CD4-positive, alpha-beta T cell treated with Interleukin-15 for 4 hours (primary cell): ENCODE measurements at regions not wholly inside any gene's neighbourhood (a gene's known extent, or its start where the extent isn't known, plus 50 kb on each side); places are given as distances from the start of the nearest gene placed in this dataset.
"Not testable (repeated sequence)": the region's sequence is repeated elsewhere in the genome, so short reads cannot be mapped to it uniquely, and the experiment has no call there.

Experiments used
- DNase-seq: peaks from one replicate; pipeline ENCODE4 v3.0.0-alpha.2; 2020; ENCODE audit warnings: low spot score

DNA sequence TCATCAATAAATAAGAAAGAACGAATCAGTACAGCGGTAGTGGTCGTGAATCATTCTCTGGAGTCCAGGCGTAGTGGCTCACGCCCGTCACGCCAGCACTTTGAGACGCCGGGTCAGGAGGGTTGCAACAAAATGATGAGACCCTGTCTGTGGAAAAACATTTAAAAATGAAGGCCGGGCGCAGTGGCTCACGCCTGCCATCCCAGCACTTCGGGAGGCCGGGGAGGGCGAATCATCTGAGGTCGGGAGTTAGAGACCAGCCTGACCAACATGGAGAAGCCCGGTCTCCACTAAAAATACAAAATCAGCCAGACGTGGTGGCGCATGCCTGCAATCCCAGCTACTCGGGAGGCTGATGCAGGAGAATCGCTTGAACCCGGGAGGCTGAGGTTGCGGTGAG lies 111.8 kb upstream of the ANKRD30BL start:
- DNase-seq: not testable (repeated sequence)

DNA sequence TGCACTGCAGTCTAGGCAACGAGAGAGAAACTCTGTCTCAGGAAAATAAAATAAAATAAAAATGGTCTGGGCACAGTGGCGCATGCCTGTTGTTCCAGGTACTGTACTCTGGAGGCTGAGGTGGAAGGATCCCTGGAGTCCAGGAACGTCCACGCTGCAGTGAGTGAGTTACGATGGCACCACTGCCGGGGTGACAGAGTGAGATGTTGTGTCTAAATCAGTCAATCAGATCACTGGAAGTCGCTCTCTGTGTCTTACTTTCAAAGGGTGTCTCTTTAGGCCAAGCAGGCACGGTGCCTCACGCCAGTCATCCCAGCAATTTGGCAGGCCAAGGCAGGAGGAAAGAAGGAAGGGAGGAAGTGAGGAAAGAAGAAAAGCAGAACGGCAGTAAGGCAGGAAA lies 112.2 kb upstream of the ANKRD30BL start:
- DNase-seq: no peak

DNA sequence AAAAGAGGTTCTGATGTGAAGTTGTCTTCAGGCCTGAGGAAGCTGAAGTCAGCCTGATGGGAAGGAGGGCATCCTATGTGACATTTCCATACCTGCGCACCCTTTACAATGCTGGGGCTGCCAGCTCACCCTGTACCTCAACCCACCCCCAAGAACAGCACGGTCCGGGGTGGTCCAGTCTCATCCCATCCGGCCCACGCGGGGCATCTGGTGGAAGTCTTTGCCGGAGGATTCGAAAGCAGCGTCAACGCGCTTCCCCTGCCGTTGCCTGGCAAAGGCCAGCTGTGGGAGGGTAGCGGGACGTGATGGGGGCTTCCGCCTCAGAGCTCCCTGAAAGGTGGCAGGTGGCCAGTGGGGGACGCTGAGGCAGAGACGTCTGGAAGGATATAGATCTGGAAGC lies 113.6 kb upstream of the ANKRD30BL start:
- no peak for DNase-seq

DNA sequence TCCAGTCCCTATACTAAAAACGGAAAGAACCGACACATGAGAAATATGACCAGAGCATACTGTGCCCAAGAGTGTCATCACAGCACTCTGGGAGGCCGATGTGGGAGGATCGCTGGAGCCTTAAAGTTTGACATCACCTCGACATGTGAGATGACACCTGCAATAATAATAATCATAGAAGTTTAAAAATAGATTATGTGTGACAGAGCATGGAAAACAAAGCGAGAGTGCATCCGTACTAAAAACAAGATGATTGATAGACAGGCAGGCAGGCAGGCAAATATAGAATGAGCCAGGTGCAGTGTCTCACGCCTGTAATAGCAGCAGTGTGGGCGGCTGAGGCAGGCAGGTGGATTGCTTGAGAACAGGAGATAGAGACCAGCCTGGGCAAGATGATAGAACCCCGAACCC lies 114.8 kb upstream of the ANKRD30BL start:
- no peak for DNase-seq

DNA sequence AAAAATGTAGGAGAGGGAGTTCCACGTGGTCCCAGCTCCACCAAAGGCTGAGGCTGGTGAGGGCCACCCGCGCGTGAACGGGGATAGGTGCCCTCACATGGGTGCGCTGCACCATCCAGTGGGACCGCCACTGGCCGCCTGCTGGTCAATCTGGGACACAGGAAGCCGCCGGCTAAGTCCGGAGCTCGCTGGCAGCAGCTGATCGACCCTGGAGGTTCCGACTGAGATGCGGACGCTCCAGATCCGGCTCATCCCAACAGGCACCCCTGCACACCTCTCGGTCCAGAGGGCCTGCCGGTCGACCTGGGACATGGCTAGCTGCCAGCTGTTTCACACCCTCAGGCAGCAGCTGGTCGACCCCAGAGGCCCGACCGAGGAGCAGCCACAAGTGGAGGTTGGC lies 116.5 kb upstream of the ANKRD30BL start:
- DNase-seq: no peak

DNA sequence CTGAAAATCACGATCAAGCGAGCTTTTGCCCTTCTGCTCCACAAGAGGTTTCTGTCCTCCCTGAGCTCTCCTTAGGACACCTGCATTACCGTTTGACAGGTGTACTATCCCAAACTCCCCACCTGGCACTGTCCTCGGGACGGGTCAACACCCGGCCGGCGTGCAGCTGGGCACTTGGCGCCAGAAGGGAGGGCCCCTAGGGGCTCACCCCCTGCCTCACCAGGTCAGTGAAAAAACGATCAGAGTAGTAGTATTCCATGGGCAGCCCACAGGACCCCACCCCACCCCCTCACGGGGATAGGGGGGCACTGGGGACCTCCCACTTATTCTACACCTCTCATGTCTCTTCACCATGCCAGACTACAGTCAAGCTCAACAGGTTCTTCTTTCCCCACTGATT lies 117.6 kb upstream of the ANKRD30BL start:
- no peak for DNase-seq

DNA sequence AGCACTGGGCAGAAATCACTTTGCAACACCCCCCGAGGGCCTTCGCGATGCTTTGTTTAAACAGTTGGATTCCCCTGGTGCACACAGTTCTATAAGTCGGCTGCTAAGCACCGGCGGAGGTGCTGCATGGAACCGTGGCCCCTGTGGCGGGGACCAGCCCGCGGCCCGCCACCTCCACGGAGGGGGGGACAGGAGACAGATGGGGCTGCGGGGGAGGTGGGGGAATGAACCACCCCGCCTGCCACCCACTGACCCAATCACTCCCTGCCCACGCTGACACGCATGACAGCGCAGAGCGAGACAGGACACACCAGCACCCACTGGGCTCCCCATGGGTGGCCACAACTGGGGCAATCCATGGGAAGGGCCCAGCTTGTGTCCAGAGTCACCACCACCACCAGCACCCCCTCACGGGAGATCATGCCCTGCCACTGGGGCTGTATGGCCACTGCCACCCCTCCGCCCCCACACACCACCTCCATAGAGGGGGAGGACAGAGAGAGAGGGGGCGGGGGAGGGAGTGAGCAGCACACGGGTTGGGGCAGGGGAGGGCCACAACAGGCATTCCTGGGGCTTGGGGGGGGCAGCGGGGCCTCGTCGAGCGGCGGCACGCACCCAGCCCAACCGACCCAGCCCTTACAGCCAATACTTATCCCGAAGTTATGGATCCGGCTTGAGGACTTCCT lies 118.3 kb upstream of the ANKRD30BL start:
- DNase-seq: no peak

DNA sequence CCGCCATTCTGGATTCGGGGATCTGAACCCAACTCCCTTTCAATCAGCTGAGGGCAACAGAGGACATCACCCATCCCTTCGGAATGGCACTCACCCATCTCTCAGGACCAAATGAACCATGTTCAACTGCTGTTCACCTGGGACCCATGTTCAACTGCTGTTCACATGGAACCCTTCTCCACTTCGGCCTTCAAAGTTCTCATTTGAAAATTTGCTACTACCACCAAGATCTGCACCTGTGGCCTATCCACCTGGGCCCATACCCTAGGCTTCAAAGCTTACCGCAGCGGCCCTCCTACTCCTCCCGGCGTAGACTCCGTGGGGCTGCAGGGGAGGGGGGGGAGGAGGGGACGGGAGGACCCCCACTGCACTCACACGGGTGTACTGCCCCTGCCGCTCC lies 119.2 kb upstream of the ANKRD30BL start:
- DNase-seq: no peak

DNA sequence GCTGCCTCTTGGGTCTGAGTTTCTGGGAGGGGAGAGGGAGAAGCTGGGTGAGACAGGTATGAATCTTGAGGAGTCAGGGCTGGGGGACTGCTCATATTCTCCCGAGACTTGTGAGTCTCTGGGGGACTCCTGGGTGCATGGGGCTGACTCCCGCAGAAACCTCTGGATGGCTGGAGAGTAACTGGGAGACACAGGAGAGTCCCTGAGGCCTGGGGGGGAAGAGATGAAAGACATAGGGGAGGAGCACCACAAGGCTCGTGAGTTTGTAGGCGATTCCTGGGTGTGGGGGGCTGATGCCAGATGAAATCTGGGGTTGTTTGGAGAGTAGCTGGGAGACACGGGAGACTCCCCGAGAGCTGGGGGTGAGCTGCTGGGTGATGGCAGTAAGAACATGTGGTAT lies 120.4 kb upstream of the ANKRD30BL start:
- not testable (repeated sequence) for DNase-seq

DNA sequence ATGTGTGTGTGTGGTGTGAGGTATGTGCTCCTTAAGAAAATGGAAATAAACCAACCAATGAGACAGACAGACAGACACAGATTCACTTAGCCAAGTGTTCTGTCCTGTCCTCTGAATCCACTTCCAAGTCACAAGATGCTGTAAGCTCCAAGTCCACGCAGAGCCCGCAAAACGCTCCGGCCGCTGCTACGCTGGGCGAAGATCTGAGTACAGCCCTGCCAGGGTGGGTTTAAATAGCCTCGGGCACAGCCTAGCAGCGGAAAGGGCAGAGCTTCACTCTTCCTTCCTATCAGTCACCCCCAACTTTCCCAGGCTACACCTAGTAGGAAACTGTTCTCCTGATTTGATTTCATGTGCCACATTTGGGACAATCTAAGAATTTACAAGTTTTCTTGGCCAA lies 121.2 kb upstream of the ANKRD30BL start:
- no peak for DNase-seq

DNA sequence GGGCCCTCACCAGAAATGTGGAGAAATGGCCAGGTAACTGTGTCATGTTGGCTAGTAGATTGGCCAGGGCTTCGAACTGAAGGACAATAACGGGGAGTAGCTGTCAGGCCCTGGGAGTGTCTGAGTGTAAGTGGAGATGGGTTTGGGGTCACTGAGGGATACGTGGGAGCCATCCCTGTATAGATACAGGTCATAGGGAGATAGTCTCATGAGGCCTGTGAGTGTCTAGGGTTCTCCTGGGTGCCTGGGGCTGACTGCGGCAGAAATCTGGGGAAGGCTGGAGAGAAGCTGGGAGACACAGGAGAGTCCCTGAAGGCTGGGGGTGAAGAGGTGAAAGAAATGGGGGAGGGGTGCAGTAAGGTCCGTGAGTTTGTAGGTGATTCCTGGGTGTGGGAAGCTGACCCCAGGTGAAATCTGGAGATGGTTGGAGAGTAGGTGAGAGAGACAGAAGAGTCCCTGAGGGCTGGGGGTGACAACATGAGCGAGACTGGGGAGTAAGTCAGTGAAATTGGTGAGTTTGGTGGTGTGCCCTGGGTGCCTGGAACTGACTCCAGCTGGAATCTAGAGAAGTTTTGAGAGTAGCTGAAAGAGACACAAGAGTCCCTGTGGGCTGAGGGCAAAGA lies 124.6 kb upstream of the ANKRD30BL start:
- DNase-seq: not testable (repeated sequence)

DNA sequence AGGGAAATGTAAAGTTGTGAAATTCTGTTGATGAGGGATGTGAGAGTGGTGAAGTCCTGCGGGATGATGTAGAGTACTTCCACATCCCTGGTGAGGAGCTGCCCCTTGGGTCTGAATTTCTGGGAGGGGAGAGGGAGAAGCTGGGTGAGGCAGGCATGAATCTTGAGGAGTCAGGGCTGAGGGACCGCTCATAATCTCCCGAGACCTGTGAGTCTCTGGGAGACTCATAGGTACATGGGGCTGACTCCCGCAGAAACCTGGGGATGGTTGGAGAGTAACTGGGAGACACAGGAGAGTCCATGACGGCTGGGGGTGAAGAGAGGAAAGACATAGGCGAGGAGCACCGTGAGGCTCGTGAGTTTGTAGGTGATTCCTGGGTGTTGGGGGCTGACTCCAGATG lies 126.2 kb upstream of the ANKRD30BL start:
- not testable (repeated sequence) for DNase-seq

DNA sequence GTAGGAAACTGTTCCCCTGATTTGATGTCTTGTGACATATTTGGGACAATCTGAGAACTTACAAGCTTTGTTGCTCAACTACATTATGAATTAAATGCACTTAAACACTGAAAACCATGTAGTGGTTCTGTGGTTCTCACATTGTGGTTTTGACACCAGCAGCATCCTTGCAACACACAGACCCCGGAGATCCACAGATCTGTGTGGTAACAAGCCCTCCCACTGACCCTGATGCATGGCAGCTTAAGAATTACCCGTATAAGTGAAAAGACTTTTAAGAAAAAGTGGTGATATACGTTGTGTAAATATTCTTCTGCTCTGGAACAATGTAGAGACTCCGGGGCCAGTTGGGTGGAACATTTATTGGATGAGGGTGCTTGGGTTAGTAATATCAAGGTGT lies 127.4 kb upstream of the ANKRD30BL start:
- DNase-seq: not testable (repeated sequence)

DNA sequence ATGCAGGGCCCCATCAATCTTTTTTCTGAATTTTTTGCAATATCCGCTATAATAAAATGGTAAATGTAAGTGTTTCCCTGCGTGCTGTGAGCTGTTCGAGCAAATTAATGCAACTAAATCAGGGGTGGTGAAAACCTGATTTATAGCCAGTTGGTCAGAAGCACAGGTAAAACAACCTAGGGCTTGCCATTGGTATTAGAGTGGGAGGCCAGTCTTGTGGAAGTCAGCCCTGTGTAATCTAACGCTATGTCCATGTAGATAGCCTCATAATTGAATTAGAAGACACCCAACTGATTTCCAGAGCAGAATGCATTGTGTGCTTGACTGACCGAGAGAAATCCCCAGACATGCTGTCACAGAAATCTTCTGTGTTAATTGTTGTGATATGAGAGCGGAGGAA lies 126.8 kb upstream of the GPR39 start:
- not testable (repeated sequence) for DNase-seq

DNA sequence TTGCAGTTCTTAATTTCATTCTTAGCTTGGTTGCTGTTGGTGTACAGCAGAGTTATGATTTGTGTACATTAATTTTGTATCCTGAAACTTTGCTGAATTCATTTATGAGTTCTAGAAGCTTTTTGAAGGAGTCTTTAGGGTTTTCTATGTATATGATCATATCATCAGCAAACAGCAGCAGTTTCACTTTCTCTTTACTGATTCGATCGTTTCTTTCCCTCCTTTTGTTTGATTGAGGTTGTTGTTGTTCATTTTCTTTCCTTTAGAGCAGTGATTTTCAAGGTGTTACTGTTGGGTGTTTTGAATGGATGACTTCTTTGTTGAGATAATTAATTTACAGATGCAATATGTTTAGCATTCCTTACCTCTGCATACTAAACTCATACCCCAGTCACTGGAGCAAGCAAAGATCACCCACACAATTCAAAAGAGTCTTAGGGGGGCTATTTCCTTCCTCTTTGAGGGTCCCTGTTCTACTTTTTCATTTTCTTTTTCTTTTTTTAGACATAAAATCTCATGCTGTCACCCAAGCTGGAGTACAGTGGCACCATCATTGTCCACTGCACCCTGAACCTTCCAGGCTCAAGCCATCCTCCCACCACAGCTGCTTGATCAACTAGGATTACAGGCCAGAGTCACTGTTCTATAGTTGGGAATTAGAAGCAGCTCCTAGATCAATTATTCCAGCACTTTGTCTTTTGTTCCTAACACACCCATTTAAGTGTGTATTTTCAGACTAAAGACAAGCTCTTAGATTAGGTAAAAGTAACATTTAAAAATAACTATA lies 115.8 kb upstream of the GPR39 start:
- DNase-seq: not testable (repeated sequence)

DNA sequence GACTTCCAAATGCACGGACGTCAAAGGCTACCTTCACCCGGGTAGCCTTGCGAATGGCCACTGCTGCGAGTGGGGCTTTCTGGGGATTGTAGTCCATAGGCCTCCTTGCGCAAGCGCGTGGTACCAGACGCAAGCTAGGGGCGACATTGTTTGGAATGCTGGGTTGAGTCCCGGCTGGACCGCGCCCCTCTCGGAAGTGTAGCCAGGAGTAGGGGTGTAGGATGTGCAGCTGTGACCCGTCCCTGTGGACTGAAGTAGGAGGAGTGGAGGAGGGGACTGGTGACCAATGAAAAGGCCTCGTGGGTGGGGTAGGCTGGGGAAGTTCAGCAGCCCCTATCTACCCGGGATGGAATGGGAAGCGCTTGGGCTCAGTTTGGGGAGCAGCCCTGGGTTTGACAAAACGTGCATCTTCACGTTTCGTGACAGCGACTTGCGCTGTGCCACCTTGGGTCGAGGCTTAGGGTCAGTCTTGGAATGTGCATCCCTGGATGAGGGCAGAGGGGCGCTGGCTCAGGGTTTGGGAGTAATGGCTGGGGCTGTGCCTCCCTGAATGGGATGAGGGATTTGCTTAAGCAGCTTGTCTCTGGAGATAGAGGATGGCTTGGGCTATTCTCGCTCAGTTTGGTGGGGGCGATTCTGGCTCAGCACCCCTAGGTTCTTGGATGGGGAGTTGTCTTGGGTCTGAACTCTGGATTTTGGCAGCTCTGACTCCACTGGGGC lies 111.8 kb upstream of the GPR39 start:
- DNase-seq: not testable (repeated sequence)

DNA sequence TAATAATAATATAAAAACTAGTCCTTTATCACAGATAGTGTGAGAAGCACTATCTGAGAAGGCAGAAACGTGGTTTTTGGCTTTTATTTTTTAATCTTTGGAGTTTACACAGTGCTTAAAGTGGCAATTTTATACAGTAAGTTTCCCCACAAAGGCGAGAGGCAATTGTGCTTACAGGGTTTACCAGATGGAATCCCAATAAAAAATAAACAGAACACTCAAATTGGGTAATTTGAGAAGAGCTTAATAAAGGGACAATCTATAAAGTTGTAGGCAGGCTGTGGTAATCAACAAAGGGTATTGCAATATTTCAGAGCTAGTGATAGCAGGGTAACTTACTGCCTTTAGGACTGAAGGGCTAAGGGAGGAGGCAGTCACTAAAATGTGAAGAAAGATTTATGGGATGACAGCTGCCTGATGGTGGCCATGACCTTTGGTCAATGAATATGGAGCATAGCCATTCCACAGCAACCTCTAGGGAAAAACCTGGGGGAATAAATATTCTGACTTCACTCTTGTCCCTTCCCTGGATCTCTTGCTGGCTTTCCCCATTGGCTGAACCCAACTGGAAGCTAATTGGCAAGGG lies 108.9 kb upstream of the GPR39 start:
- not testable (repeated sequence) for DNase-seq

DNA sequence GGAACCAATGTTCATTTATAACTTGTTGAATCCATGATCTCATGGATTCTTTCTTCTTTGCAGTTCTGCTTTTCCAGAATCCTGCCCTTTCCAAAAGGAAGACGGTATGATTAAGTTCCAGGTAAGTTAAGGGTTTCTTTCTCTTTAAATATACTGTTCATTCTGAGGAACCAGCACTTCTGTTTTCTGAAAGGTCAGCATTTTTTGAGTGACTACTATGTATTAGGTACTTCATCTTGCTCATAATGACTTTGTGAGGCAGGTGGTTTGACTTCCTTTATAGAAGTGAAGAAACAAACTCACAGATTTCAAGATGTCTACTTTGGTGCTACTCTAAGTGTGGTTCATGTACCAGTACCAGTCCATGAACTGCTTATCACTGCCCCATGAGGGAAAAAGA lies 107.4 kb upstream of the GPR39 start:
- DNase-seq: not testable (repeated sequence)

DNA sequence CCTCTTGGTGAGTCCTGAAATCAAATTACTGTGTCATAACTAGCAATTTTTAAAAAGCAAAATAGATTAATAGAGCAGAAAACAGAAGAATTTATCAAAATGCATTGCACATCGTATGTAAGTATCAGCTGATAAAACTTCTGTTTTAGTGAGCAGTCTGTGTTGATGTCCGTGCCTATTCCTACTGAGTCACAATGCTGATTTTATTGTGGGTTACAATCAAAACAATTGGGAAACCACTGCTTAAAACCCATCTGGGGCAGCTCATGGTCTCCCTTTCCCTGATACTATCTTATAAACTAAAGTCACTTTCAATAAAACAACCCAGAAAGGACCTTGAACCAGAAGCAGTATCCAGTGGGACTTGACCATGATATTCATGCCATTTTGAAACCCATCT lies 101.1 kb upstream of the GPR39 start:
- DNase-seq: not testable (repeated sequence)

DNA sequence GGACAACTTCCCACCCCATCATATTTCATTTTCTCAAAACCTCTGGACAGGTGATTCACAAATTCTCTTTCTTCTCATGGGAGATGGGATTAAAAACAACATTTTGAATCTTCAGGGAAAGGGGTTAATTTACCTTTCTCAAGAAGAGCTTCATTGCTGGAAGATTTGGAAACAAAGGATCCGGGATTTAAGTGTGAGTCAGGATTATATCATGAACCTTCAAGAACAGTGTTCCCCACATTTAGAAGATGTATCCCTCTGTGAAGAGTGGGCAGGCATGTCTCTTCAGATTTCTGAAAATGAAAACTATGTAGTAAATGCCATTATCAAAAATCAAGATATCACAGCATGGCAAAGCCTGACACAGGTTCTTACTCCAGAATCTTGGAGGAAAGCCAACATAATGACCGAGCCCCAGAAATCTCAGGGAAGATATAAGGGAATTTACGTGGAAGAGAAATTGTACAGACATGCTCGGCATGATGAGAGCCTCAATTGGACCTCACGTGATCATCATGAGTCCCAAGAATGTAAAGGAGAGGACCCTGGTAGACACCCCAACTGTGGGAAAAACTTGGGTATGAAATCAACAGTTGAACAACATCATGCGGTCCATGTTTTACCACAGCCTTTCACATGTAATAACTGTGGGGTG lies 99.5 kb upstream of the GPR39 start:
- DNase-seq: not testable (repeated sequence)

DNA sequence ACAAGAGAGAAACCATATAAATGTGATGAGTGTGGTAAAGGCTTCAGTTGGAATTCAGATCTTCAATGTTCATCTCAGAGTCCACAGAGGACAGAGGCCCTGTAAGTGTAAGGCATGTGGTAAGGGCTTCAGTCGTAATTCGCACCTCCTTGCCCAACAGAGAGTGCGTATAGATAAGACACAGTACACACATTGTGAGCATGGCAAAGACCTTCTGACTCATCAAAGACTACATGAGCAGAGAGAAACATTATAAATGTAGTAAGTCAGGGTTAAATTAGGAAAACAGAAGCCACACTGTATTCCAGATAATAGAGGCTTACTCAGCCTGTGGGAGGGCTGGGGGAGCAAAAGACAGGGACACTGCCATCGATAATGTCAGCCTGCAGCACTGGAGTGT lies 98.1 kb upstream of the GPR39 start:
- DNase-seq: not testable (repeated sequence)

DNA sequence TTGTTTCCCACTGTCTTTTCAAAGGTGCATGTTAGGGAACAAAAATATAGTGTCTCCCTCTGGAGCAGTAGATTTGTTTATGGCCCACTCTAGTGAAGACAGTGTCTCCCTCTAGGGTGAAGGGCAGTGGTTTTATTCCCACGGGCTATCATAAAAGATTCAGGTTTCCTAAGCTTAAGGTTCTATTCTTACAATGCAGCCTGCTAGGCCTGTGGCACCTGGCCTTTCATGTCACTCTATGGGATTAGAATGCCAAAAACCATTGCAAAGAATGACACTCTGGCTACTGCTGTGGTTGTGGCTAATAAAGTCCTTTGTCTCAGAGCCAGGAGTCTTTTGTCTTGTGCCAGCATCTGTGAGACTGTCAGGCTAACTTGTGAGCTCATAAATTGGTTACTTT lies 92.6 kb upstream of the GPR39 start:
- DNase-seq: not testable (repeated sequence)
